Endothelial cell of umbilical vein (primary cell): ENCODE measurements at regions not wholly inside any gene's neighbourhood (a gene's known extent, or its start where the extent isn't known, plus 50 kb on each side); places are given as distances from the start of the nearest gene placed in this dataset.

ENCODE experiments used
- BruUV-seq: library from RNA; stranded (reverse); fragments of 400-500 nt; replicated peaks from 2 replicates; lab custom pipeline; 2021; lab: Mats Ljungman, UMichigan
- CTCF ChIA-PET: fragments of 300-600, 350-600 bp; sonication (Branson Sonifier 250); formaldehyde crosslinking; loops from one replicate; lab custom pipeline; 2021; ENCODE audit warnings: antibody characterized with exemption, inconsistent platforms; lab: Charles Lee
- POLR2A ChIA-PET: fragments of 300-600, 350-600 bp; sonication (Branson Sonifier 250); formaldehyde crosslinking; loops from one replicate; lab custom pipeline; 2021; ENCODE audit warnings: antibody characterized with exemption, inconsistent platforms; lab: Charles Lee
- DNase-seq: peaks from one replicate; pipeline ENCODE4 v3.0.0-alpha.2; 2011; ENCODE audit warnings: low read depth, low spot score
- FAIRE-seq: peaks from 2 replicates; lab custom pipeline; 2011; peaks lifted over from hg19 to GRCh38; lab: Jason Lieb, UNC
- H2AFZ ChIP-seq: 2 replicates; pipeline ENCODE4 v1.6.0; 2012; ENCODE audit warnings: low read depth, low read length, control low read depth, inconsistent platforms
- H3K27ac ChIP-seq: 2 replicates; pipeline ENCODE4 v1.5.1; 2011; ENCODE audit warnings: low read depth, mild to moderate bottlenecking, control low read depth, low read length, moderate library complexity; ENCODE audit not compliant: insufficient read depth
- H3K27me3 ChIP-seq, 2 experiments: 2 replicates each; pipeline versions ENCODE4 v1.6.0 to v1.6.1; 2011; ENCODE audit warnings: low read length in 2 of 2, mixed read lengths in 1 of 2; ENCODE audit not compliant: control insufficient read depth in 2 of 2, insufficient read depth in 2 of 2
- H3K36me3 ChIP-seq, 2 experiments: 2 replicates in 1 of 2; 3 replicates in 1 of 2; pipeline ENCODE4 v1.5.1; 2011; ENCODE audit warnings: low read length in 2 of 2, mild to moderate bottlenecking in 1 of 2, moderate library complexity in 1 of 2; ENCODE audit not compliant: control insufficient read depth in 2 of 2, insufficient read depth in 2 of 2; ENCODE audit errors: extremely low read depth in 1 of 2
- H3K4me1 ChIP-seq: 3 replicates; pipeline ENCODE4 v1.5.1; 2011; ENCODE audit warnings: mild to moderate bottlenecking, low read length; ENCODE audit not compliant: control insufficient read depth, insufficient read depth; ENCODE audit errors: extremely low read depth
- H3K4me2 ChIP-seq: 2 replicates; pipeline ENCODE4 v1.6.1; 2011; ENCODE audit warnings: low read length, control low read depth, mixed read lengths; ENCODE audit not compliant: insufficient read depth
- H3K4me3 ChIP-seq, 3 experiments: fragments of 200-600 bp in 1 of 3; sonication (generic), shearing (Covaris generic) in 1 of 3; replicated peaks in 1 of 3; 2 replicates each; pipeline ENCODE4 v1.5.1; 2011 to 2016; ENCODE audit warnings: control low read depth in 3 of 3, low read length in 3 of 3, mild to moderate bottlenecking in 2 of 3, inconsistent platforms in 1 of 3, low read depth in 1 of 3, moderate library complexity in 1 of 3; ENCODE audit not compliant: insufficient read depth in 1 of 3
- H3K79me2 ChIP-seq: 2 replicates; pipeline ENCODE4 v1.6.0; 2012; ENCODE audit warnings: low read length, inconsistent platforms; ENCODE audit not compliant: control insufficient read depth, insufficient read depth
- H3K9ac ChIP-seq: replicated peaks from 2 replicates; pipeline ENCODE3; 2011; ENCODE audit warnings: low read length, control low read depth; ENCODE audit not compliant: insufficient read depth; ENCODE audit errors: extremely low read depth
- H3K9me1 ChIP-seq: replicated peaks from 3 replicates; pipeline ENCODE4 v1.6.0; 2011; ENCODE audit warnings: mild to moderate bottlenecking, low read length; ENCODE audit not compliant: control insufficient read depth, insufficient read depth; ENCODE audit errors: extremely low read depth
- H3K9me3 ChIP-seq: replicated peaks from 2 replicates; pipeline ENCODE4 v1.5.1; 2012; ENCODE audit warnings: low read length, inconsistent platforms; ENCODE audit not compliant: control insufficient read depth, insufficient read depth
- H4K20me1 ChIP-seq: replicated peaks from 2 replicates; pipeline ENCODE3; 2011; ENCODE audit warnings: mild to moderate bottlenecking, low read length; ENCODE audit not compliant: control insufficient read depth, insufficient read depth; ENCODE audit errors: extremely low read depth
- EZH2 ChIP-seq: IDR thresholded peaks from 2 replicates; pipeline ENCODE4 v1.6.1; 2012; ENCODE audit warnings: borderline replicate concordance, low read depth, mild to moderate bottlenecking, moderate library complexity, low read length, inconsistent platforms; ENCODE audit not compliant: severe bottlenecking
- FOS ChIP-seq: IDR thresholded peaks from 2 replicates; pipeline ENCODE4 v1.6.1; 2011; ENCODE audit warnings: mild to moderate bottlenecking, low read length, moderate library complexity, borderline replicate concordance; ENCODE audit not compliant: insufficient read depth
- GATA2 ChIP-seq: IDR thresholded peaks from 2 replicates; pipeline ENCODE4 v1.7.0; 2011; ENCODE audit warnings: low read depth, mild to moderate bottlenecking, moderate library complexity, mixed read lengths, low read length; ENCODE audit not compliant: insufficient read length, insufficient read depth
- JUN ChIP-seq: IDR thresholded peaks from 2 replicates; pipeline ENCODE4 v1.6.1; 2011; ENCODE audit warnings: borderline replicate concordance, low read depth; ENCODE audit not compliant: insufficient read length, insufficient read depth
- MYC ChIP-seq: IDR thresholded peaks from one replicate; pipeline ENCODE4 v1.6.1; 2011; ENCODE audit warnings: mild to moderate bottlenecking, low read depth, low read length
- POLR2A ChIP-seq: IDR thresholded peaks from 2 replicates; pipeline ENCODE4 v1.6.1; 2012; ENCODE audit warnings: low read depth, mild to moderate bottlenecking, control low read depth, low read length
- POLR2AphosphoS5 ChIP-seq: IDR thresholded peaks from 2 replicates; pipeline ENCODE4 v1.6.1; 2012; ENCODE audit warnings: low read depth, mild to moderate bottlenecking, control low read depth, low read length, moderate library complexity; ENCODE audit not compliant: insufficient read depth
- dilution Hi-C: fragments of 300-500 bp; cut with MboI; formaldehyde crosslinking; loops from one replicate; pipeline ENCODE4 v1.15.0; 2019; ENCODE audit warnings: low sequenced_read_pairs; ENCODE audit not compliant: extremely low pct_ligation_motif_present
- intact Hi-C: fragments of 100-400 bp; cut with micrococcal nuclease; formaldehyde crosslinking; loops from one replicate; pipeline ENCODE4 v1.10.0; 2022
- TF ChIP-seq, protein P1 (sequence below): IDR thresholded peaks from 2 replicates; pipeline ENCODE4 v1.6.1; 2011; ENCODE audit not compliant: insufficient read depth, insufficient read length
- TF ChIP-seq, protein P2 (sequence below), 2 donors: IDR thresholded peaks; 1 replicate in 1 of 2; 2 replicates in 1 of 2; pipeline ENCODE4 v1.5.1; 2011; ENCODE audit warnings: low read length in 2 of 2, mild to moderate bottlenecking in 2 of 2, moderate library complexity in 2 of 2, control low read depth in 1 of 2, inconsistent platforms in 1 of 2, low read depth in 1 of 2; ENCODE audit not compliant: insufficient read depth in 1 of 2; ENCODE audit errors: extremely low read depth in 1 of 2

DNA sequence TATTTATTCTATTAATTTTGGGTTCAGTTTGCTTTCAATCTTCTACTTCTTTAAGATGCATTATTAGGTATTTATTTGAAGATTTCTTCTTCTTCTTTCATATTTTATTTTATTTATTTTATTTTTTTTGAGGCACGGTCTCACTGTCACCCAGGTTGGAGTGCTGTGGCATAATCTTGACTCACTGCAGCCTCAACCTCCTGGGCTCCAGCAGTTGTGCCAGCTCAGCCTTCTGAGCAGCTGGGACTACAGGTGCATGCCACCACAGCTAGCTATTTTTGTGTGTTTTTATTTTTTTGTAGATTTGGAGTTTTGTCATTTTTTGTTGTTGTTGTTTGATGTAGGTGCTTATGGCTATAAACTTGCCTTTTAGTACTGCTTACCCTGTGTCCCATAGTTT lies 543.2 kb upstream of the SGO1 start:
- no peak for FAIRE-seq
- Histone ChIP-seq H3K9me3 (no peaks in the 10 kb centered on the region), H3K79me2 (no peaks in the 10 kb centered on the region), H3K4me1 (no peaks in the 10 kb centered on the region), H3K27me3 (no peaks in the 10 kb centered on the region), H3K4me2 (no peak overlapping the region), H3K9me1 (no peaks in the 10 kb centered on the region), H3K36me3 (no peaks in the 10 kb centered on the region), H2AFZ (no peak overlapping the region), H3K4me3 (no peak overlapping the region), H3K9ac (no peak overlapping the region), H4K20me1 (no peaks in the 10 kb centered on the region), H3K27ac (no peak overlapping the region)
- POLR2A ChIA-PET: no interaction called here
- CTCF ChIA-PET: no interaction called here
- no peak for DNase-seq
- TF ChIP-seq GATA2: no peak
- TF ChIP-seq MYC: no peak
- TF ChIP-seq EZH2: no peak
- no peak for TF ChIP-seq POLR2AphosphoS5
- TF ChIP-seq JUN: no peak
- TF ChIP-seq, protein P1, sequence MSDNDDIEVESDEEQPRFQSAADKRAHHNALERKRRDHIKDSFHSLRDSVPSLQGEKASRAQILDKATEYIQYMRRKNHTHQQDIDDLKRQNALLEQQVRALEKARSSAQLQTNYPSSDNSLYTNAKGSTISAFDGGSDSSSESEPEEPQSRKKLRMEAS: no peak
- no peak for TF ChIP-seq POLR2A
- TF ChIP-seq FOS: no peak
- TF ChIP-seq, protein P2, sequence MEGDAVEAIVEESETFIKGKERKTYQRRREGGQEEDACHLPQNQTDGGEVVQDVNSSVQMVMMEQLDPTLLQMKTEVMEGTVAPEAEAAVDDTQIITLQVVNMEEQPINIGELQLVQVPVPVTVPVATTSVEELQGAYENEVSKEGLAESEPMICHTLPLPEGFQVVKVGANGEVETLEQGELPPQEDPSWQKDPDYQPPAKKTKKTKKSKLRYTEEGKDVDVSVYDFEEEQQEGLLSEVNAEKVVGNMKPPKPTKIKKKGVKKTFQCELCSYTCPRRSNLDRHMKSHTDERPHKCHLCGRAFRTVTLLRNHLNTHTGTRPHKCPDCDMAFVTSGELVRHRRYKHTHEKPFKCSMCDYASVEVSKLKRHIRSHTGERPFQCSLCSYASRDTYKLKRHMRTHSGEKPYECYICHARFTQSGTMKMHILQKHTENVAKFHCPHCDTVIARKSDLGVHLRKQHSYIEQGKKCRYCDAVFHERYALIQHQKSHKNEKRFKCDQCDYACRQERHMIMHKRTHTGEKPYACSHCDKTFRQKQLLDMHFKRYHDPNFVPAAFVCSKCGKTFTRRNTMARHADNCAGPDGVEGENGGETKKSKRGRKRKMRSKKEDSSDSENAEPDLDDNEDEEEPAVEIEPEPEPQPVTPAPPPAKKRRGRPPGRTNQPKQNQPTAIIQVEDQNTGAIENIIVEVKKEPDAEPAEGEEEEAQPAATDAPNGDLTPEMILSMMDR (IDR thresholded peaks at IDR 0.05; ENCODE audit: extremely low read depth in 1 of 2, insufficient read depth in 1 of 2, low read depth in 1 of 2, low read length in 2 of 2): no peak
- intact Hi-C loops (no loop called here), dilution Hi-C loops (no loop called here)
- no TSS peak for BruUV-seq
